PFSK-1 (cell line): ENCODE measurements at regions not wholly inside any gene's neighbourhood (a gene's known extent, or its start where the extent isn't known, plus 50 kb on each side); places are given as distances from the start of the nearest gene placed in this dataset.

Experiments used
- POLR2AphosphoS5 ChIP-seq: IDR thresholded peaks from 2 replicates; pipeline ENCODE4 v1.6.1; 2012; ENCODE audit warnings: low read depth, mild to moderate bottlenecking, control low read depth, low read length, moderate library complexity
- REST ChIP-seq, 2 experiments: IDR thresholded peaks; 2 replicates each; pipeline versions ENCODE4 v1.6.1 to v1.8.0; 2011 to 2012; ENCODE audit warnings: low read depth in 2 of 2, low read length in 2 of 2, control low read depth in 1 of 2, inconsistent platforms in 1 of 2, mild to moderate bottlenecking in 1 of 2, moderate library complexity in 1 of 2; ENCODE audit not compliant: insufficient read depth in 1 of 2
- SIN3A ChIP-seq: IDR thresholded peaks from 2 replicates; pipeline ENCODE4 v1.6.1; 2012; ENCODE audit warnings: mild to moderate bottlenecking, low read length, moderate library complexity, borderline replicate concordance; ENCODE audit not compliant: insufficient read depth
- TAF1 ChIP-seq: IDR thresholded peaks from 2 replicates; pipeline ENCODE4 v1.6.1; 2012; ENCODE audit warnings: low read length, control low read depth, borderline replicate concordance; ENCODE audit not compliant: insufficient read depth

- TF ChIP-seq POLR2AphosphoS5 (no peak), REST (IDR thresholded peaks at IDR 0.05; ENCODE audit: insufficient read depth in 1 of 2, low read depth in 2 of 2, low read length in 2 of 2) (peak; percentile 53 to 82; a peak in 3 of 4 replicates), SIN3A (no peak), TAF1 (no peak)
Measured at GRCh38 chr13:104683789-104684188, 1617.6 kb upstream of the SLC10A2 start.
